HL-60 (cell line): ENCODE measurements at regions not wholly inside any gene's neighbourhood (a gene's known extent, or its start where the extent isn't known, plus 50 kb on each side); places are given as distances from the start of the nearest gene placed in this dataset.

Experiments
- CTCF ChIP-seq: IDR thresholded peaks from one replicate; pipeline ENCODE4 v1.5.1; 2011; ENCODE audit warnings: low read length, control low read depth, inconsistent platforms; ENCODE audit not compliant: insufficient read depth
- POLR2AphosphoS5 ChIP-seq: IDR thresholded peaks from 2 replicates; pipeline ENCODE4 v1.6.1; 2012; ENCODE audit warnings: low read depth
- REST ChIP-seq: IDR thresholded peaks from 2 replicates; pipeline ENCODE4 v1.6.1; 2012; ENCODE audit warnings: low read depth; ENCODE audit not compliant: insufficient replicate concordance

- TF ChIP-seq CTCF (no peak), POLR2AphosphoS5 (no peak), REST (no peak)
These were observed 146.8 kb upstream of the FBXL7 start for GRCh38 chr5:15353086-15353645.
